ENCODE measurements at regions not wholly inside any gene's neighbourhood (a gene's known extent, or its start where the extent isn't known, plus 50 kb on each side); places are given as distances from the start of the nearest gene placed in this dataset.
"Not testable (repeated sequence)": the region's sequence is repeated elsewhere in the genome, so short reads cannot be mapped to it uniquely, and the experiment has no call there.

DNA sequence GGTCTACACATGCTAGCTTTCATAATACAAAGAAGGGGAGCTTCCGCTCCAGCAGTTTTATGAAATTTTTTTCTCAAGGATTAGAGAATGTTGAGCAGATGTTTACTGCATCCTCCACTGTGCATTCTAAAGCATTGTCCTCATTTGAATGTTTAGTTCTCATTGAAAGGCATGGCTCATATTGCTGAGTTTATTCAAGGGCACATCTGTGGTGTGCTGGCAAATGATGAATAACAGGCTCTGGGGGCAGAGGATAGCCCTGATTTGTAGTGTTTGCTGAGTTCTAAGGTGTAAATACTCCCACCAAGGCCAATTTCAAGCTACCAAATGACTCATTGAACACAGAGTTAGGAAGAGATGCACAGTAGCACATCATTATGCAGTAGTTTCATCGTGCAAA lies 303.2 kb upstream of the FAM78B start:
- DNase-seq (ENCODE audit: extremely low spot score), result no peak
- Histone ChIP-seq H3K4me1 (ENCODE audit: insufficient read depth) (no peaks in the 10 kb centered on the region), H3K4me3 (ENCODE audit: low read depth, low read length) (no peak overlapping the region), H3K36me3 (ENCODE audit: insufficient read depth) (no peaks in the 10 kb centered on the region), H3K27ac (ENCODE audit: low read depth) (no peak overlapping the region)
- WGBS, result 66% methylated on average over 2 of the region's 2 CpGs

DNA sequence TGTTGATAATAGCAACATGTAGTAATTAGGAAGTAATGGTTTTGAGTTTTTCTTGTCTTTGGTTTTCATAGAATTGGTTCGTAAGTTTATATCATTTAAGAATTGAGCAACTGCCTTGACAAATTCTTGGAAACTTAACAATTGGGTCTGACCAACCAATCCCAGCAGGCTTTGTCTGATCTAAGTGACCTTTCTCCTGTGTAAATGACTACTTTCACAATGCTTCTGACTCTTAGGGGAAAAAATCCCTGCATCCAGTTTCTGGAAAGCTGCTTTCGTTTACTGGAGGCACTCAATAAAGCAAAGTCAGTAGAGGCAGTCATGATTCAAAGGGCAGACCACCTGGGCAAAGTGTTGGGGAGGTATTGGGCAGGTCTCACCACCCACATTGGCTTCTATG lies 303.6 kb upstream of the FAM78B start:
- Histone ChIP-seq H3K4me3 (ENCODE audit: low read depth, low read length) (no peak overlapping the region), H3K27ac (ENCODE audit: low read depth) (no peak overlapping the region), H3K4me1 (ENCODE audit: insufficient read depth) (no peaks in the 10 kb centered on the region), H3K36me3 (ENCODE audit: insufficient read depth) (no peaks in the 10 kb centered on the region)
- no peak for DNase-seq (ENCODE audit: extremely low spot score)
- WGBS, result 53% methylated on average over 2 of the region's 2 CpGs

DNA sequence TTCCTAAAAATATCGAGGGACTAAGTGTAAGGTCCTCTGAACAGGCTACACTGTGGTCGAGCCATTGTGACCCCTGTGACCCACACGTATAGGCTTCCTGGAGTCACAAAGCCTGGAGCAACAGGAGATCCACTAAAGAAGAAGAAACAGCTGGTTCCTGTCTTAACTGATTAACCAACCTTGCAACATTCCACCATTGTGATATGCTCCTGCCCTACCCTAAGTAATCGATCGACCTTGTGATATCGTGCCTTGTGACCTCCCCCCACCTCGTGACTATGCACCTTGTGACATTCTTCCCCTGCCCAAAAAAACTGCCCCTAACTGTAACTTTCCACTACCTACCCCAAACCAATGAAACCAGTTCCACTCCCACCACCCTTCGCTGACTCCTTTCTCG lies 304.6 kb upstream of the FAM78B start:
- H3K4me3 ChIP-seq (ENCODE audit: low read depth, low read length), result no peak overlapping the region
- no peak for DNase-seq (ENCODE audit: extremely low spot score)
- no peaks in the 10 kb centered on the region for H3K4me1 ChIP-seq (ENCODE audit: insufficient read depth)
- 73% methylated on average over 9 of the region's 9 CpGs for WGBS
- no peak overlapping the region for H3K27ac ChIP-seq (ENCODE audit: low read depth)
- no peaks in the 10 kb centered on the region for H3K36me3 ChIP-seq (ENCODE audit: insufficient read depth)

GRCh38 chr1:166479052-166479631 lies 312.3 kb upstream of the FAM78B start:
- Histone ChIP-seq H3K36me3 (ENCODE audit: insufficient read depth) (no peaks in the 10 kb centered on the region), H3K4me1 (ENCODE audit: insufficient read depth) (no peaks in the 10 kb centered on the region), H3K4me3 (ENCODE audit: low read depth, low read length) (no peak overlapping the region), H3K27ac (ENCODE audit: low read depth) (no peak overlapping the region)
- 48% methylated on average over 2 of the region's 2 CpGs for WGBS
- DNase-seq (ENCODE audit: extremely low spot score), result no peak

DNA sequence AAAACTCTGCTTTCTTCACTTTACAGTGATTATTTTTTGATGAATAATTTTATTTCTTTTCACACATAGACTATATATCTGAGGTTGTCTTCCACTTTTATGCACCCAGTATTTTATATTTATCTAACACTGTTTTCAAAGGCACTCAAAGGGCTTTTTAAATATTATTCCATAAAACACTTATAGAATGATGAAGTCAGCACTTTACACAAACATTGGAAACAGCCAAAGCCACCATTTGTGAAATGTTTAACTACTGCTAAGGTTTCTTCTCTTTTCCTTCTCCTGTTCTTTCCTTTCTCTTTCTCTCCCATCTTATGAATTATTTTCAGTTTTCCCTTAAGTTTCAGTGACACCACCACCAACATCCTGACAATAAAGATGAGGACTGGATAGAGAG lies 317.7 kb upstream of the FAM78B start:
- Histone ChIP-seq H3K4me3 (ENCODE audit: low read depth, low read length) (no peak overlapping the region), H3K4me1 (ENCODE audit: insufficient read depth) (no peaks in the 10 kb centered on the region), H3K36me3 (ENCODE audit: insufficient read depth) (no peaks in the 10 kb centered on the region), H3K27ac (ENCODE audit: low read depth) (no peak overlapping the region)
- no peak for DNase-seq (ENCODE audit: extremely low spot score)

- Histone ChIP-seq H3K27ac (ENCODE audit: low read depth) (no peak overlapping the region), H3K4me3 (ENCODE audit: low read depth, low read length) (no peak overlapping the region), H3K4me1 (ENCODE audit: insufficient read depth) (no peaks in the 10 kb centered on the region), H3K36me3 (ENCODE audit: insufficient read depth) (no peaks in the 10 kb centered on the region)
- no peak for DNase-seq (ENCODE audit: extremely low spot score)
- WGBS, result 53% methylated on average over 6 of the region's 6 CpGs
Measured at GRCh38 chr1:166484871-166485270, 318.1 kb upstream of the FAM78B start.

GRCh38 chr1:166485620-166486019 lies 318.8 kb upstream of the FAM78B start:
- H3K27ac ChIP-seq (ENCODE audit: low read depth), result no peak overlapping the region
- no peak overlapping the region for H3K4me3 ChIP-seq (ENCODE audit: low read depth, low read length)
- WGBS, result 75% methylated on average over 1 of the region's 1 CpG

DNA sequence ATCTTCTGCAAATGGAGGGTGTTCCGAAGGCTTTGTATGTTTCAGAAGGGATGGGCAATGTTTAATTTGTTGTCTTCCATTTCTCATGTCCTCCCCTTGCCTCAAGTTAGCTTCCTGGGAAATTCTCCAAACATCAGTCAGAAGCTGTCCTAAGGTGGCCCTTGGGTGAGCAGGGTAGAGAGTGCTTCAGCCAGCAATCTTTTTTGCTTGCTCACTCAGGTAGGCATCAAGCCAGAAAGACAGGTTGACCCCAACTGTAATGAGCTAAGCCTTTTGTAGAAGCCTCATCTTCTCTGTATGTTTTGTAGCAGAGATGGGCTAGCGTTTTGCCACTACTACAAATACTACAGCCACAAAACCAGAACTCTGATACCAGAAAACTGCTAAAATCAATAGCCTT lies 321.5 kb upstream of the FAM78B start:
- no peak for DNase-seq (ENCODE audit: extremely low spot score)
- no peak overlapping the region for H3K4me3 ChIP-seq (ENCODE audit: low read depth, low read length)
- WGBS, result 85% methylated on average over 2 of the region's 2 CpGs

More at GRCh38 chr1:166485620-166486019, 318.8 kb upstream of the FAM78B start:
- no peaks in the 10 kb centered on the region for H3K4me1 ChIP-seq (ENCODE audit: insufficient read depth)
- no peak for DNase-seq (ENCODE audit: extremely low spot score)
- H3K36me3 ChIP-seq (ENCODE audit: insufficient read depth), result no peaks in the 10 kb centered on the region

DNA sequence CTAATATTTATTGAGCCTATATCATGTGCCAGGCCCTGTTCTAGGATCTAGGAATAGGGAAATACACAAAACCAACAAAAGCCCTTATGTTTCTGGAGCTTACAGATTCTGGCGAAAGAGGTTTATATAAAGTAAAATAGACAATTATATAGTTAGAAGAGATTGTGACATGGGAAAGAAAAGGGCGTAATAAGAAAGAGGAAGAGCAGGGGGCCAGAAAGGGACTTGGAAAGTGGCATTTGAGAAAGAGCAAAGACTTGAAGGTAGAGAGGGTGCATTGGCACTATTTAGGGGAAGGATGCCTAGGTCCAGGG lies 322.5 kb upstream of the FAM78B start:
- Histone ChIP-seq H3K27ac (ENCODE audit: low read depth) (peak overlapping the region; percentile 34), H3K4me3 (ENCODE audit: low read depth, low read length) (no peak overlapping the region), H3K4me1 (ENCODE audit: insufficient read depth) (no peaks in the 10 kb centered on the region), H3K36me3 (ENCODE audit: insufficient read depth) (no peaks in the 10 kb centered on the region)
- no peak for DNase-seq (ENCODE audit: extremely low spot score)
- WGBS, result 62% methylated on average over 2 of the region's 2 CpGs

More for the DNA sequence above, 321.5 kb upstream of the FAM78B start:
- H3K4me1 ChIP-seq (ENCODE audit: insufficient read depth), result no peaks in the 10 kb centered on the region
- H3K36me3 ChIP-seq (ENCODE audit: insufficient read depth), result no peaks in the 10 kb centered on the region
- H3K27ac ChIP-seq (ENCODE audit: low read depth), result no peak overlapping the region

DNA sequence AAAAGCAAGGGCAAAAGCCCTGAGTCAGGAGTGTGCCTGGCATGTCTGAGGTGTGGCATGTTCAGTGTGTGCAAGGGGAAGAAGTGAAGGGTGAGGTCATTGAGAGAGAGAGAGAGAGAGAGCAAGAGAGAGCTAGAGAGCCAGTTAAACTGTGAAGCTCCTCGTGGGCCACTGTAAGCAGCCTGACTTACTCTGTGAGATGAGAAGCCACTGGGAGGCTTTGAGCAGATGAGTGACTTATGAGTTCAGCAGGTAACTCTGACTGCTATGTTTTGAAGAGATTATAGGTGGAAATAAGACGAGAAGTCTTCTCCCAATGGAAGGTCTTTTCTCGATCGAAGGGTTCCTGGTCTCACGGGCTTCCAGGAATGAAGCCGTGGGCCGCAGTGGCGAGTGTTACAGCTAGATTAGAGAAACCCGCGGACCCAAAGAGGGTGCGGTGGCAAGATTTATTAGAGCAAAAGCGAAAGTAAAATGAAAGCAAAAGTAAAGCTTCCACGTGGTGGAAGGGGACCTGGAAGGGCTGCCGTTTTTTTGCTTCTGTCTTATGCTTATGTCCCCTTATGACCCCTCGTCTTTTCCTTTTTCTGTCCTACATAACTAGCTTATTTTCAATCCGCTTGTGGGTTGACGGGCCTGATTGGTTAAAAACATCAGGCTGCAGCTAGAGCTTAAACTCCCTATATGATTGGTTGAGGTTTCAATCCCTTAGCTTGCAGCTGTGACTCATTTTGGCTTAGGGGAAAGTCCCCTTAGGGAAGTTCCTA lies 323.1 kb upstream of the FAM78B start:
- WGBS, result 67% methylated on average over 17 of the region's 17 CpGs
- Histone ChIP-seq H3K36me3 (ENCODE audit: insufficient read depth) (no peaks in the 10 kb centered on the region), H3K4me1 (ENCODE audit: insufficient read depth) (no peaks in the 10 kb centered on the region), H3K27ac (ENCODE audit: low read depth) (peak overlapping the region; percentile 71), H3K4me3 (ENCODE audit: low read depth, low read length) (peak overlapping the region; percentile 21)
- DNase-seq (ENCODE audit: extremely low spot score), result no peak

DNA sequence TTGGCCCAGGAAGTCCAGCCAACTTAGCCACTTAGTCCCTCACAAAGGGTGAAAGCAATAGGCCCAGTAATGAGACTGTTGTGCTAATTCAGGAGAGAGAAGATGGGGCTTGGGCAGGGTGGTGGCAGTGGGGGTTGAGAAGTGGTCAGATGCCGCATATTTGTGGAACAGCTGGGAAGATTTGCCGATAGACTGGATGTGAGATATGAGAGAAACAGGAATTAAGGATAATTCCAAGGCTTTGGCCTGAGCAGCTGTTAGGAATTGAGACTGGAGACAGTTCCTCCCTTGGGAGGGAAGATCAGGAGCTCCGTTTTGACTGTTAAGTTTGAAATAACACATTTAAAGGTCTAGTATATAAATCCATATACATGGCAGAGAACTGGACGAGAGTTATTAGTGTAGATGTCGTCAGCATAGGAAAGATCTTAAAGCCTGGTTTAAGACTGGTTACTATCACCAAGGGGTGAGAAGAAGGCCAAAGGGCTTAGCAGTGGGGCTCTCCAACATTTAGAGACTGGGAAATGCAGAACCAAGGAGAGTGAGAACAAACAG lies 323.7 kb upstream of the FAM78B start:
- H3K27ac ChIP-seq (ENCODE audit: low read depth), result no peak overlapping the region
- DNase-seq (ENCODE audit: extremely low spot score), result no peak
- WGBS, result 30% methylated on average over 5 of the region's 5 CpGs

GRCh38 chr1:166493765-166494164 lies 327.0 kb upstream of the FAM78B start:
- DNase-seq (ENCODE audit: extremely low spot score), result not testable (repeated sequence)
- 76% methylated on average over 2 of the region's 2 CpGs for WGBS

More for the DNA sequence above, 323.7 kb upstream of the FAM78B start:
- H3K4me1 ChIP-seq (ENCODE audit: insufficient read depth), result no peaks in the 10 kb centered on the region
- no peak overlapping the region for H3K4me3 ChIP-seq (ENCODE audit: low read depth, low read length)
- no peaks in the 10 kb centered on the region for H3K36me3 ChIP-seq (ENCODE audit: insufficient read depth)

DNA sequence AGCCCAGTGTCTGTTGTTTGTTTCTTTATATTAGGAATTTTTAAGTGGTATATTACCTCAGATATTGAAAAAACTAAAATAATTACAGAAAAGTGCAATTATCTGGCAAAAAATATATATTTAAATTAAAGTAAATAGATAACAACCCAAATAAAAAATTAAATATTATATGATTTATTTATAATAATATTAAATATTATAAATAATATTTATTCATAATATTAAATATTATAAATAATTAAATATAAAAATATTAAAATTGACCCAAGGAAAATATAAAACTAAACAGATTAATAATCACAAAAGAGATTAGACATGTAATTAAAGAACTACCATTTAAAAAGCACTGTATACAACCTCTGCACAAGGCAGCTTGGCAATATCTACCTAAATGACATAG lies 331.9 kb upstream of the POGK start:
- no peaks in the 10 kb centered on the region for H3K4me1 ChIP-seq (ENCODE audit: insufficient read depth)
- no peak for DNase-seq (ENCODE audit: extremely low spot score)
- no peak overlapping the region for H3K4me3 ChIP-seq (ENCODE audit: low read depth, low read length)
- H3K27ac ChIP-seq (ENCODE audit: low read depth), result no peak overlapping the region
- H3K36me3 ChIP-seq (ENCODE audit: insufficient read depth), result no peaks in the 10 kb centered on the region

More at GRCh38 chr1:166493765-166494164, 327.0 kb upstream of the FAM78B start:
- not testable (repeated sequence) for H3K27ac ChIP-seq (ENCODE audit: low read depth); H3K4me1 ChIP-seq (ENCODE audit: insufficient read depth); H3K36me3 ChIP-seq (ENCODE audit: insufficient read depth); H3K4me3 ChIP-seq (ENCODE audit: low read depth, low read length)

GRCh38 chr1:166511761-166512160 lies 327.5 kb upstream of the POGK start:
- 66% methylated on average over 2 of the region's 2 CpGs for WGBS
- Histone ChIP-seq H3K27ac (ENCODE audit: low read depth) (no peak overlapping the region), H3K4me1 (ENCODE audit: insufficient read depth) (no peaks in the 10 kb centered on the region), H3K4me3 (ENCODE audit: low read depth, low read length) (no peak overlapping the region), H3K36me3 (ENCODE audit: insufficient read depth) (no peaks in the 10 kb centered on the region)
- DNase-seq (ENCODE audit: extremely low spot score), result no peak

Measured in urinary bladder (tissue), 3 donors.